H9 (cell line): ENCODE measurements at regions not wholly inside any gene's neighbourhood (a gene's known extent, or its start where the extent isn't known, plus 50 kb on each side); places are given as distances from the start of the nearest gene placed in this dataset.
A peak's percentile ranks its signal among the peaks of the same experiment; 100 is the strongest.

ENCODE experiments used
- DNase-seq: peaks from one replicate; pipeline ENCODE4 v3.0.0-alpha.2; 2017
- H2AFZ ChIP-seq: one replicate; pipeline ENCODE4 v1.6.1; 2013; ENCODE audit warnings: mild to moderate bottlenecking, low read length, control low read depth, moderate library complexity
- H2AK5ac ChIP-seq: 2 replicates; pipeline ENCODE4 v1.6.1; 2013; ENCODE audit warnings: low read length, control low read depth, mixed read lengths; ENCODE audit not compliant: insufficient read length
- H2BK120ac ChIP-seq: one replicate; pipeline ENCODE4 v1.6.1; 2013; ENCODE audit warnings: low read depth, mild to moderate bottlenecking, low read length, control low read depth, inconsistent platforms; ENCODE audit not compliant: poor library complexity, severe bottlenecking
- H2BK12ac ChIP-seq: 2 replicates; pipeline ENCODE4 v1.6.1; 2013; ENCODE audit warnings: low read length, control low read depth, mixed read lengths, low read depth; ENCODE audit not compliant: insufficient read length
- H2BK15ac ChIP-seq: 2 replicates; pipeline ENCODE4 v1.6.1; 2013; ENCODE audit warnings: low read depth, low read length, control low read depth
- H2BK20ac ChIP-seq: one replicate; pipeline ENCODE4 v1.6.1; 2013; ENCODE audit warnings: low read depth, mild to moderate bottlenecking, low read length, control low read depth, inconsistent platforms; ENCODE audit not compliant: poor library complexity, severe bottlenecking
- H2BK5ac ChIP-seq: 2 replicates; pipeline ENCODE4 v1.6.1; 2013; ENCODE audit warnings: low read length, control low read depth, mixed read lengths; ENCODE audit not compliant: insufficient read length
- H3K14ac ChIP-seq: 2 replicates; pipeline ENCODE4 v1.6.1; 2013; ENCODE audit warnings: low read length, control low read depth; ENCODE audit not compliant: insufficient read depth
- H3K18ac ChIP-seq: 2 replicates; pipeline ENCODE4 v1.6.1; 2013; ENCODE audit warnings: low read depth, mild to moderate bottlenecking, mixed read lengths, low read length, control low read depth; ENCODE audit not compliant: insufficient read length
- H3K23ac ChIP-seq: 2 replicates; pipeline ENCODE4 v1.6.1; 2013; ENCODE audit warnings: low read length, control low read depth, mixed read lengths, low read depth; ENCODE audit not compliant: insufficient read length
- H3K23me2 ChIP-seq: 2 replicates; pipeline ENCODE4 v1.6.1; 2013; ENCODE audit warnings: low read depth, mild to moderate bottlenecking, mixed read lengths, low read length, control low read depth; ENCODE audit not compliant: insufficient read length, poor library complexity, severe bottlenecking
- H3K27ac ChIP-seq: 2 replicates; pipeline ENCODE4 v1.5.1; 2013; ENCODE audit warnings: low read length, control low read depth, mixed read lengths, low read depth; ENCODE audit not compliant: insufficient read length
- H3K27me3 ChIP-seq: 2 replicates; pipeline ENCODE4 v1.6.1; 2013; ENCODE audit warnings: low read length, control low read depth, inconsistent platforms; ENCODE audit not compliant: insufficient read depth
- H3K4ac ChIP-seq: 2 replicates; pipeline ENCODE4 v1.6.1; 2013; ENCODE audit warnings: low read depth, mild to moderate bottlenecking, control low read depth, inconsistent platforms, low read length, moderate library complexity
- H3K4me1 ChIP-seq: 2 replicates; pipeline ENCODE4 v1.6.1; 2013; ENCODE audit warnings: low read length, control low read depth, inconsistent platforms; ENCODE audit not compliant: insufficient read depth
- H3K4me2 ChIP-seq: 2 replicates; pipeline ENCODE4 v1.6.1; 2013; ENCODE audit warnings: low read length, control low read depth, mixed read lengths; ENCODE audit not compliant: insufficient read length, insufficient read depth
- H3K56ac ChIP-seq: 2 replicates; pipeline ENCODE4 v1.6.1; 2013; ENCODE audit warnings: low read depth, mild to moderate bottlenecking, mixed read lengths, low read length, control low read depth; ENCODE audit not compliant: insufficient read length
- H3K79me1 ChIP-seq: 2 replicates; pipeline ENCODE4 v1.6.1; 2013; ENCODE audit warnings: low read depth, mild to moderate bottlenecking, moderate library complexity, low read length, control low read depth, inconsistent platforms; ENCODE audit not compliant: insufficient read depth, poor library complexity, severe bottlenecking
- H3K79me2 ChIP-seq: 2 replicates; pipeline ENCODE4 v1.6.1; 2013; ENCODE audit warnings: low read length, control low read depth, inconsistent platforms; ENCODE audit not compliant: insufficient read depth
- H3K9ac ChIP-seq: 2 replicates; pipeline ENCODE4 v1.6.1; 2013; ENCODE audit warnings: low read length, control low read depth, mixed read lengths; ENCODE audit not compliant: insufficient read length; ENCODE audit errors: extremely low read depth
- H3K9me3 ChIP-seq: one replicate; pipeline ENCODE4 v1.6.1; 2013; ENCODE audit warnings: low read depth, low read length, inconsistent platforms; ENCODE audit not compliant: control insufficient read depth
- H3T11ph ChIP-seq: one replicate; pipeline ENCODE4 v1.6.1; 2013; ENCODE audit warnings: mild to moderate bottlenecking, low read length, control low read depth, inconsistent platforms
- H4K20me1 ChIP-seq: one replicate; pipeline ENCODE4 v1.6.1; 2013; ENCODE audit not compliant: control insufficient read depth, insufficient read length, insufficient read depth
- H4K5ac ChIP-seq: 2 replicates; pipeline ENCODE4 v1.6.1; 2013; ENCODE audit warnings: low read depth, mild to moderate bottlenecking, mixed read lengths, low read length, control low read depth; ENCODE audit not compliant: insufficient read length
- H4K8ac ChIP-seq: replicated peaks from 2 replicates; pipeline ENCODE4 v1.6.1; 2013; ENCODE audit warnings: low read length, control low read depth, mixed read lengths, low read depth; ENCODE audit not compliant: insufficient read length
- H4K91ac ChIP-seq: 2 replicates; pipeline ENCODE4 v1.6.1; 2013; ENCODE audit warnings: low read depth, mild to moderate bottlenecking, moderate library complexity, mixed read lengths, low read length, control low read depth; ENCODE audit not compliant: insufficient read length
- H3K27ac Mint-ChIP-seq, 3 experiments: 2 replicates in 2 of 3; 3 replicates in 1 of 3; pipeline ENCODE4 v1.8.0; 2020 to 2021; ENCODE audit warnings: mixed read lengths in 3 of 3, mild to moderate bottlenecking in 1 of 3, moderate library complexity in 1 of 3
- H3K27me3 Mint-ChIP-seq: 2 replicates; pipeline ENCODE4 v1.8.0; 2021; ENCODE audit warnings: low read depth, mild to moderate bottlenecking, moderate library complexity, mixed read lengths
- H3K36me3 Mint-ChIP-seq, 3 experiments: 2 replicates in 2 of 3; 3 replicates in 1 of 3; pipeline ENCODE4 v1.8.0; 2020 to 2021; ENCODE audit warnings: low read depth in 3 of 3, mixed read lengths in 3 of 3; ENCODE audit not compliant: insufficient read depth in 1 of 3
- H3K4me1 Mint-ChIP-seq, 2 experiments: 2 replicates each; pipeline ENCODE4 v1.8.0; 2020; ENCODE audit warnings: mixed read lengths in 2 of 2
- H3K4me3 Mint-ChIP-seq, 2 experiments: 2 replicates in 1 of 2; 3 replicates in 1 of 2; pipeline ENCODE4 v1.8.0; 2020 to 2021; ENCODE audit warnings: mild to moderate bottlenecking in 2 of 2, mixed read lengths in 2 of 2, moderate library complexity in 1 of 2
- H3K9me3 Mint-ChIP-seq, 2 experiments: 2 replicates in 1 of 2; 3 replicates in 1 of 2; pipeline ENCODE4 v1.8.0; 2020; ENCODE audit warnings: mild to moderate bottlenecking in 2 of 2, mixed read lengths in 2 of 2, moderate library complexity in 1 of 2
- CTCF ChIP-seq: fragments of 200-600 bp; sonication (generic); conservative IDR thresholded peaks from 3 replicates; pipeline ENCODE4 v1.8.0; 2021; ENCODE audit warnings: antibody characterized with exemption, mild to moderate bottlenecking
- WGBS: extraction: QIAGEN DNeasy Blood & Tissue Kit; methylation state at CpG from one replicate; pipeline ENCODE4 v1.1.7; 2013; ENCODE audit warnings: missing lambda C conversion rate, low lambda C conversion rate, mixed read lengths; ENCODE audit not compliant: insufficient read length; ENCODE audit errors: extremely low coverage; 5-methylcytosine and 5-hydroxymethylcytosine counted together

GRCh38 chr7:13049946-13050345, 362.5 kb downstream of the ARL4A start:
- H3K4ac ChIP-seq: no peak overlapping the region

More at GRCh38 chr7:13049946-13050345, 362.5 kb downstream of the ARL4A start:
- H2BK15ac ChIP-seq: no peak overlapping the region
- no peaks in the 10 kb centered on the region for H3K4me1 ChIP-seq
- H3K9me3 ChIP-seq: no peaks in the 10 kb centered on the region
- H2BK120ac ChIP-seq: no peak overlapping the region
- no peak overlapping the region for H3K18ac ChIP-seq
- H3K27me3 ChIP-seq: no peaks in the 10 kb centered on the region
- H3K36me3 Mint-ChIP-seq: no peaks in the 10 kb centered on the region
- no peaks in the 10 kb centered on the region for H4K20me1 ChIP-seq
- H3K9ac ChIP-seq: no peak overlapping the region
- no peak overlapping the region for H4K91ac ChIP-seq
- no peak overlapping the region for H3K4me2 ChIP-seq
- H3K23ac ChIP-seq: no peak overlapping the region
- H3K9me3 Mint-ChIP-seq: no peaks in the 10 kb centered on the region
- no peak overlapping the region for H2BK5ac ChIP-seq
- no peak for TF ChIP-seq CTCF
- H3T11ph ChIP-seq: no peak overlapping the region
- H3K27me3 Mint-ChIP-seq: no peaks in the 10 kb centered on the region
- H4K8ac ChIP-seq: no peak overlapping the region
- H3K27ac Mint-ChIP-seq: peak overlapping the region in 1 of 3 experiments; percentile 65; a peak in 1 of 7 replicates
- DNase-seq: no peak
- no peak overlapping the region for H4K5ac ChIP-seq
- H3K23me2 ChIP-seq: no peaks in the 10 kb centered on the region
- no peak overlapping the region for H3K27ac ChIP-seq
- no peaks in the 10 kb centered on the region for H3K79me1 ChIP-seq
- no peak overlapping the region for H2BK20ac ChIP-seq
- no peak overlapping the region for H3K4me3 Mint-ChIP-seq
- H2BK12ac ChIP-seq: no peak overlapping the region
- no peaks in the 10 kb centered on the region for H3K4me1 Mint-ChIP-seq
- no peak overlapping the region for H2AFZ ChIP-seq
- no peak overlapping the region for H3K56ac ChIP-seq
- H2AK5ac ChIP-seq: no peak overlapping the region
- no CpG with 5 or more reads among the region's 3 CpGs for WGBS
- no peak overlapping the region for H3K14ac ChIP-seq
- no peaks in the 10 kb centered on the region for H3K79me2 ChIP-seq
